Esophagus squamous epithelium (tissue), 5 donors: ENCODE measurements at regions not wholly inside any gene's neighbourhood (a gene's known extent, or its start where the extent isn't known, plus 50 kb on each side); places are given as distances from the start of the nearest gene placed in this dataset.

Source experiments
- DNase-seq: peaks from one replicate; lab custom pipeline; 2025; lab: John Stamatoyannopoulos, UW
- H3K27ac ChIP-seq, 4 donors: fragments of 200-600 bp; sonication (generic); one replicate each; pipeline ENCODE4 v1.5.1; 2016 to 2019; ENCODE audit warnings: mild to moderate bottlenecking in 1 of 4
- H3K27me3 ChIP-seq, 4 donors: fragments of 200-600 bp; sonication (generic); 1 replicate in 3 of 4; 2 replicates in 1 of 4; pipeline versions ENCODE4 v1.5.1 to v1.6.0; 2017 to 2021; ENCODE audit warnings: antibody characterized with exemption in 1 of 4
- H3K36me3 ChIP-seq, 3 donors: fragments of 200-600 bp; sonication (generic); one replicate each; pipeline ENCODE4 v1.5.1; 2016 to 2019
- H3K4me1 ChIP-seq, 3 donors: fragments of 200-600 bp; sonication (generic); one replicate each; pipeline ENCODE4 v1.5.1; 2017 to 2019
- H3K4me3 ChIP-seq, 4 donors: fragments of 200-600 bp; sonication (generic); 1 replicate in 3 of 4; 2 replicates in 1 of 4; pipeline ENCODE4 v1.5.1; 2016 to 2019; ENCODE audit warnings: mild to moderate bottlenecking in 2 of 4, moderate library complexity in 1 of 4
- H3K9me3 ChIP-seq, 3 donors: fragments of 200-600 bp; sonication (generic); one replicate each; pipeline ENCODE4 v1.5.1; 2016 to 2019
- POLR2A ChIP-seq, 4 donors: fragments of 450-650 bp; IDR thresholded peaks; one replicate each; pipeline ENCODE4 v1.6.1; 2017; ENCODE audit warnings: antibody characterized with exemption in 4 of 4, mild to moderate bottlenecking in 4 of 4, moderate library complexity in 3 of 4
- WGBS, 2 donors: methylation state at CpG; one replicate each; pipeline ENCODE4 v1.1.5; 2018; 5-methylcytosine and 5-hydroxymethylcytosine counted together
- intact Hi-C: fragments of 100-400 bp; cut with DNase I; formaldehyde crosslinking; loops from one replicate; pipeline ENCODE4 v1.15.0; 2022
- TF ChIP-seq, protein P1 (sequence below), 6 experiments: fragments of 450-650 bp in 4 of 6; fragments of 200-600 bp in 2 of 6; sonication (generic) in 2 of 6; IDR thresholded peaks; one replicate each; pipeline ENCODE4 v1.5.1; 2016 to 2019; ENCODE audit warnings: antibody characterized with exemption in 6 of 6, mild to moderate bottlenecking in 4 of 6, moderate library complexity in 4 of 6
- donor health status: DM: yes; HTN: yes; CAD: no.

DNA sequence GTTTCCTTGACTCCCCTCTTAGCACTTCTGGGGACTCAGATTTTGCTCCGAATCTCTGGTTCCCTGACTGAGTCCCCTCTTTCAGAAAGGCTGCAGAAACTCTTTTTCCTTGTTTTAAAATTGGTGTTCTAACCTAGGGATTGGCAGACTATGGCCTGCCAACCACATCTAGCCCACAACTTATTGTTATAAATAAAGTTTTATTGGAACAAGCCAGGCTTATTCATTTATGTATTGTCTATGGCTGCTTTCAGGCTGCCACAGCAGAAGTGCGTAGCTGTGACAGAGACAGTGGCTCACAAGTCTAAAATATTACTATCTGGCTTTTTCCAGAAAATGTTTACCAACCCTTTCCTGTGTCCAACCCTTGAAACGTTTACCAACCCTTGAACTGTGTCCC is 81.7 kb downstream of the IER5 start:
- H3K36me3 ChIP-seq = no peaks in the 10 kb centered on the region
- intact Hi-C loops = no loop called here

DNA sequence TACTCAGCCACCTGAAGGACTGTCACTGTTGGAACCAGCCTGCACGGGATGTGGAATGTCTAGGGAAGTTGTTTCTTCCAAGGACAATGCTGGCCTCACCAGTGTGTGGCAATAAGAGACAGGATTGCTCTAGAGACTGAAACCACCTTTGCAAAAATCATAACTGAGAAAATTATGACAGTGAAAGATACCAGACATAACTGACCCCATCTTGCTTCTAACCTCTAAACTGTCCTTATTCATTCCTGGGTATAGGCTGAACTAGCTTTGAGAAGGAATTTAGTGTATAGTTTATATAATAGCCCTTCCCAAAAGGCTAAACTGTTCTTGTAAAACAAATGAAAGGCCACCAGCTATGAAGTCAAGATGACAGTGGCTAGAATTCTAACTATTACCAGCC is 83.6 kb downstream of the IER5 start:
- H3K27ac ChIP-seq = no peak overlapping the region
- TF ChIP-seq, protein P1, sequence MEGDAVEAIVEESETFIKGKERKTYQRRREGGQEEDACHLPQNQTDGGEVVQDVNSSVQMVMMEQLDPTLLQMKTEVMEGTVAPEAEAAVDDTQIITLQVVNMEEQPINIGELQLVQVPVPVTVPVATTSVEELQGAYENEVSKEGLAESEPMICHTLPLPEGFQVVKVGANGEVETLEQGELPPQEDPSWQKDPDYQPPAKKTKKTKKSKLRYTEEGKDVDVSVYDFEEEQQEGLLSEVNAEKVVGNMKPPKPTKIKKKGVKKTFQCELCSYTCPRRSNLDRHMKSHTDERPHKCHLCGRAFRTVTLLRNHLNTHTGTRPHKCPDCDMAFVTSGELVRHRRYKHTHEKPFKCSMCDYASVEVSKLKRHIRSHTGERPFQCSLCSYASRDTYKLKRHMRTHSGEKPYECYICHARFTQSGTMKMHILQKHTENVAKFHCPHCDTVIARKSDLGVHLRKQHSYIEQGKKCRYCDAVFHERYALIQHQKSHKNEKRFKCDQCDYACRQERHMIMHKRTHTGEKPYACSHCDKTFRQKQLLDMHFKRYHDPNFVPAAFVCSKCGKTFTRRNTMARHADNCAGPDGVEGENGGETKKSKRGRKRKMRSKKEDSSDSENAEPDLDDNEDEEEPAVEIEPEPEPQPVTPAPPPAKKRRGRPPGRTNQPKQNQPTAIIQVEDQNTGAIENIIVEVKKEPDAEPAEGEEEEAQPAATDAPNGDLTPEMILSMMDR (IDR thresholded peaks at IDR 0.05) = no peak
- no peak for TF ChIP-seq POLR2A (IDR thresholded peaks at IDR 0.05)
- no peak for DNase-seq
- intact Hi-C loops = no loop called here
- H3K4me3 ChIP-seq = no peak overlapping the region
- 75% methylated on average over 1 of the region's 1 CpG; no CpG with 5 or more reads in 1 of the 2 donors for WGBS, 2 donors
- H3K9me3 ChIP-seq = peaks cover 0 to 14% (median 12%) of the 10 kb centered on the region in 3 donors
- H3K36me3 ChIP-seq = no peaks in the 10 kb centered on the region
- H3K4me1 ChIP-seq = no peaks in the 10 kb centered on the region
- H3K27me3 ChIP-seq = no peaks in the 10 kb centered on the region

More for the DNA sequence above, 81.7 kb downstream of the IER5 start:
- TF ChIP-seq, protein P1 (IDR thresholded peaks at IDR 0.05) = no peak
- TF ChIP-seq POLR2A (IDR thresholded peaks at IDR 0.05) = no peak
- no peak overlapping the region for H3K4me3 ChIP-seq
- H3K27me3 ChIP-seq = no peaks in the 10 kb centered on the region
- H3K27ac ChIP-seq = no peak overlapping the region
- peaks cover 0 to 5% (median 0%) of the 10 kb centered on the region in 3 donors for H3K4me1 ChIP-seq
- DNase-seq = no peak
- H3K9me3 ChIP-seq = peaks cover 0 to 14% (median 12%) of the 10 kb centered on the region in 3 donors
- WGBS, 2 donors = 63 to 74% methylated on average over 3 of the region's 3 CpGs

DNA sequence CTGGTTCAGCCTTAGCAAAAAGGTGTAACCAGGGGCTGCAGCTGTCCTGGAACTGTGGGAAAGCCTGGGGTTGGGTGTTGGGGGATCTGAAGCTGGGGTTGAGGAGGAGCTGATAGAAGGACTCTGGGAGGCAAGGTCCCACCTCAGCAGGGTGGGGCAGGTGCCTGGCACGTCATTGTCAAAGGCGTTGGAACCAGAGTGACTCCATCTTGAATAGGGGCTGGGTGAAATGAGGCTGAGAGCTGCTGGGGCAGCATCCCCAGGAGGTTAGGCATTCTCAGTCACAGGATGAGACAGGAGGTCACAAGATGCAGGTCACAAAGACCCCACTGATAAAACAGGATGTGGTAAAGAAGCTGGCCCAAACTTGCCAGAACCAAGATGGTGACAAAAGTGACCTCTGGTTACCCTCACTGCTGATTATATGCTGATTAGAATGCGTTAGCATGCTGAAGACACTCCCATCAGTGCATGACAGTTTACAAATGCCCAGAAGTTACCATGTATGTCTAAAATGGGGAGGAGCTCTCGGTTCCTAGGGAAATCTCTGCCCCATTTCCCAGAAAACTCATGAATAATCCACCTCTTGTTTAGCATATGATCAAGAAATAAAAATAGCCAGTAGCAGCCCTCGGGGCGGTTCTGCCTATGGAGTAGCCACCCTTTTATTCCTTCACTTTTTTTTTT is 85.4 kb downstream of the IER5 start:
- H3K27me3 ChIP-seq = no peaks in the 10 kb centered on the region
- H3K4me1 ChIP-seq = no peaks in the 10 kb centered on the region
- intact Hi-C loops = no loop called here
- 68 to 72% methylated on average over 6 of the region's 6 CpGs for WGBS, 2 donors
- TF ChIP-seq POLR2A (IDR thresholded peaks at IDR 0.05) = no peak
- TF ChIP-seq, protein P1 (IDR thresholded peaks at IDR 0.05) = no peak
- no peak overlapping the region for H3K27ac ChIP-seq
- H3K9me3 ChIP-seq = peaks cover 0 to 14% (median 12%) of the 10 kb centered on the region in 3 donors
- no peaks in the 10 kb centered on the region for H3K36me3 ChIP-seq
- H3K4me3 ChIP-seq = no peak overlapping the region
- no peak for DNase-seq

DNA sequence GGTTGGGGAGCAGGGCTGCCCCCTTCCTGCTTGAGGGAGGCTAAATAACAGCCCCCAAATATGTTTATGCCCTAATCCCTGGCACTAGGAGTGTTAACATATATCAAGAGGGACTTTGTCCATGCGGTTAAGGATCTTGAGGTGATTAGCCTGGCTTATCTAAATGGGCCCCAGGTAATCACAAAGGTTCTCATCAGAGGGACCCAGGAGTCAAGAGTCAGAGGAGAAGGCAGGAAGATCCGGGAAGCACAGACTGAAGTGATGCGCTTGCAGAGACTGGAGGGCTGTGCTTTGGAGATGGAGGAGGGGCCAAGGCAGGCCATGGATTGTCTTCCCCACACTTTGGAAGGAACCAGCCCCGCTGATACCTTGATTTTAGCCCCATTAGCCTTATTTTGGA is 86.4 kb downstream of the IER5 start:
- Histone ChIP-seq H3K4me3 (no peak overlapping the region), H3K4me1 (peaks cover 0 to 5% (median 0%) of the 10 kb centered on the region in 3 donors), H3K9me3 (peaks cover 0 to 14% (median 12%) of the 10 kb centered on the region in 3 donors), H3K36me3 (no peaks in the 10 kb centered on the region), H3K27ac (no peak overlapping the region), H3K27me3 (peaks cover 0 to under 1% (median 0%) of the 10 kb centered on the region in 4 donors)
- no peak for TF ChIP-seq POLR2A (IDR thresholded peaks at IDR 0.05)
- TF ChIP-seq, protein P1 (IDR thresholded peaks at IDR 0.05) = no peak
- WGBS, 2 donors = 78 to 86% methylated on average over 4 of the region's 4 CpGs
- no peak for DNase-seq
- intact Hi-C loops = no loop called here

DNA sequence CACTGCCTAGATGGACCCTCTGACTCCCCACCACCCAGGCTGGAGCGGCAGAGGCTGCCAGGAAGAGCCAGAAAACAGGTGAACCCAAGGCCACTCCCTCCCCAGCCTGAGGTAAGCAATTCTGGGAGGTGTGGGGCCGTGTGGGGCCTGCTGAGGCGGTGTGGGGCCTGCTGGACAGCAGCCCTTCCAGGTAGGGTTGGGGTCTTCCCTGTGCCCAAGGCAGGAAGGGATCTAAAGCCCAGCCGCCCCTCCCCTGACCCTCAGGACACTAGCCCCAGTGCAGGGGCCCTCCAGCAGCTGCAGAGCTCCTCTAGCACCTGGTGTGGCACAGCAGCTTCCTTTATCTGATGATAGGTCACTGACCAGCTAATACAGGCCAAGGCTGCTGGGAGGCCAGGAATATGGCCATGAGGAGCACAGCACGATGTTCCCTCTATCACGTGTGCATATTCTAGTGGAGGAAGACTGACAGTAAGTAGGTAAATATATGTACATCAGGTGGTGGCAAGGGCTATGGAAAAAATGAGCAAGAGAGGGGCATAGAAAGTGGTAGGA is 86.9 kb downstream of the IER5 start:
- intact Hi-C loops = no loop called here
- Histone ChIP-seq H3K36me3 (no peaks in the 10 kb centered on the region), H3K27me3 (peaks cover 0 to 6% (median 0%) of the 10 kb centered on the region in 4 donors), H3K4me1 (peaks cover 0 to 10% (median under 1%) of the 10 kb centered on the region in 3 donors), H3K27ac (no peak overlapping the region), H3K9me3 (peaks cover 0 to 14% (median 12%) of the 10 kb centered on the region in 3 donors), H3K4me3 (no peak overlapping the region)
- WGBS, 2 donors = 64 to 87% methylated on average over 4 to 5 of the region's 6 CpGs
- TF ChIP-seq, protein P1 (IDR thresholded peaks at IDR 0.05) = no peak
- no peak for TF ChIP-seq POLR2A (IDR thresholded peaks at IDR 0.05)
- DNase-seq = no peak
